ENCODE measurements at regions not wholly inside any gene's neighbourhood (a gene's known extent, or its start where the extent isn't known, plus 50 kb on each side); places are given as distances from the start of the nearest gene placed in this dataset.

DNA sequence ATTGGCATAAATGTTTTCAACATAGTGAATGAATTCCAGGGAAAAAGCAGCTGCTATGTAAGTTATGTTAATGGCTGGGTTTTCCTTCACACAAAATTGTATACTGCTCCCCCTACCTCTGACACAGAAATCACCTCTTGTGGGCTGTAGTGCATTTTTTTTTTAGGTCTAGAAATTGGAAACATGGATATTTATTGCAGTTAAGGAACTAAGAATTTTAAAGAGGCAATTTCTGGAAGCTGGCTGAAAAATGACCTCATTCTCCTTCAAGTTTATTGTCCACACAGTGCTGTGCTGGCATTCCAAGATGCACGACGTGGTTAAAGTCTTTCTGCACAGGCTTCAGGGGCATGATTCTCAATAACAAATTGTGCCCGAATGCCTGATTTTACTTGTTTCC is 1424.2 kb downstream of the MRPL39 start:
- TF ChIP-seq GATA2 (IDR thresholded peaks at IDR 0.05; ENCODE audit: low read depth, low read length) (no peak), GATA3 (IDR thresholded peaks at IDR 0.05; ENCODE audit: low read depth, low read length) (no peak)
